K562 (cell line): ENCODE measurements at regions not wholly inside any gene's neighbourhood (a gene's known extent, or its start where the extent isn't known, plus 50 kb on each side); places are given as distances from the start of the nearest gene placed in this dataset.

Source experiments
- DMBX1 ChIP-seq: fragments of 250-450 bp; sonication (Bioruptor Pico); IDR thresholded peaks from 2 replicates; pipeline ENCODE4 v1.8.0; 2022; ENCODE audit warnings: inconsistent platforms, mild to moderate bottlenecking, moderate library complexity, borderline replicate concordance
- FIP1L1 ChIP-seq: fragments of 200-400 bp; formaldehyde crosslinking; IDR thresholded peaks from 2 replicates; pipeline ENCODE4 v1.6.1; 2018; ENCODE audit warnings: mild to moderate bottlenecking, low read depth, low read length; ENCODE audit not compliant: poor library complexity, severe bottlenecking
- HMG20A ChIP-seq: fragments of 450-650 bp; formaldehyde crosslinking; conservative IDR thresholded peaks from 2 replicates; pipeline ENCODE4 v1.4.0; 2020; ENCODE audit warnings: mild to moderate bottlenecking, mixed read lengths
- L3MBTL2 ChIP-seq: fragments of 450-650 bp; IDR thresholded peaks from 2 replicates; pipeline ENCODE4 v1.6.1; 2016; ENCODE audit warnings: mild to moderate bottlenecking, moderate library complexity
- MTF1 ChIP-seq: fragments of 250-450 bp; sonication (Bioruptor Pico); IDR thresholded peaks from 2 replicates; pipeline ENCODE4 v1.9.0; 2021; ENCODE audit warnings: moderate library complexity, mild to moderate bottlenecking, inconsistent platforms, borderline replicate concordance
- PCBP1 ChIP-seq: fragments of 200-400 bp; formaldehyde crosslinking; IDR thresholded peaks from 2 replicates; pipeline ENCODE4 v1.6.1; 2018; ENCODE audit warnings: mild to moderate bottlenecking, low read depth, low read length; ENCODE audit not compliant: poor library complexity, severe bottlenecking
- RBM34 ChIP-seq: fragments of 200-400 bp; formaldehyde crosslinking; IDR thresholded peaks from 2 replicates; pipeline ENCODE4 v1.6.1; 2018; ENCODE audit warnings: low read length, borderline replicate concordance; ENCODE audit not compliant: insufficient read depth
- ZNF175 ChIP-seq: fragments of 200-800 bp; sonication (Bioruptor generic); IDR thresholded peaks from 2 replicates; pipeline ENCODE4 v1.6.1; 2016; ENCODE audit warnings: low read depth, mild to moderate bottlenecking, missing genetic modification characterization, missing compliant biosample characterization
- TF ChIP-seq, protein P1 (sequence below): fragments of 450-650 bp; conservative IDR thresholded peaks from 2 replicates; pipeline ENCODE4 v1.6.1; 2016; ENCODE audit warnings: missing genetic modification characterization, low read depth, mild to moderate bottlenecking, control low read depth, missing compliant biosample characterization
- TF ChIP-seq, protein P2 (sequence below): IDR thresholded peaks from 2 replicates; pipeline ENCODE4 v1.6.1; 2011; ENCODE audit warnings: borderline replicate concordance, low read depth, mild to moderate bottlenecking, moderate library complexity, low read length; ENCODE audit not compliant: insufficient read depth, poor library complexity, severe bottlenecking

DNA sequence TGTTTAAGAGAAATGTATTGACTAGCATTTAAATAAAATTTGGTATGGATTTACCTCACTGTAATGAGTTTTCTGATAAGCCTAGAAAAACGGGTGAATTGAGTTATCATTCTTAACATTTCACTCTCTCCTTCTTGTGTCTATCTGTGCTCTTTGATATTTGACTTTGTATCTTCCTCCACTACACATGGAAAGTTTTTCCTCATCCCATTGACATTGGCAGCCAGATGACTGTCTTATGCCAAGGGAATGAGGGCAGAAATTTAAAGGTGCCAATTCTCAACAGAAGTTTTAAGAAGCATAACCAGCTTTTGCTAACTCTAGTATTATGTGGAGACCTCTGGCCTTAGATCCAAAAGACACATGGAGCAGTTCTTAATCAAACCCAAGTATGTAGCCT is 376.6 kb downstream of the DSEL start (continued):
- TF ChIP-seq, protein P1, sequence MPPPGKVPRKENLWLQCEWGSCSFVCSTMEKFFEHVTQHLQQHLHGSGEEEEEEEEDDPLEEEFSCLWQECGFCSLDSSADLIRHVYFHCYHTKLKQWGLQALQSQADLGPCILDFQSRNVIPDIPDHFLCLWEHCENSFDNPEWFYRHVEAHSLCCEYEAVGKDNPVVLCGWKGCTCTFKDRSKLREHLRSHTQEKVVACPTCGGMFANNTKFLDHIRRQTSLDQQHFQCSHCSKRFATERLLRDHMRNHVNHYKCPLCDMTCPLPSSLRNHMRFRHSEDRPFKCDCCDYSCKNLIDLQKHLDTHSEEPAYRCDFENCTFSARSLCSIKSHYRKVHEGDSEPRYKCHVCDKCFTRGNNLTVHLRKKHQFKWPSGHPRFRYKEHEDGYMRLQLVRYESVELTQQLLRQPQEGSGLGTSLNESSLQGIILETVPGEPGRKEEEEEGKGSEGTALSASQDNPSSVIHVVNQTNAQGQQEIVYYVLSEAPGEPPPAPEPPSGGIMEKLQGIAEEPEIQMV, result no peak
- no peak for TF ChIP-seq L3MBTL2
- no peak for TF ChIP-seq DMBX1 (CRISPR knock-in tag)
- TF ChIP-seq, protein P2, sequence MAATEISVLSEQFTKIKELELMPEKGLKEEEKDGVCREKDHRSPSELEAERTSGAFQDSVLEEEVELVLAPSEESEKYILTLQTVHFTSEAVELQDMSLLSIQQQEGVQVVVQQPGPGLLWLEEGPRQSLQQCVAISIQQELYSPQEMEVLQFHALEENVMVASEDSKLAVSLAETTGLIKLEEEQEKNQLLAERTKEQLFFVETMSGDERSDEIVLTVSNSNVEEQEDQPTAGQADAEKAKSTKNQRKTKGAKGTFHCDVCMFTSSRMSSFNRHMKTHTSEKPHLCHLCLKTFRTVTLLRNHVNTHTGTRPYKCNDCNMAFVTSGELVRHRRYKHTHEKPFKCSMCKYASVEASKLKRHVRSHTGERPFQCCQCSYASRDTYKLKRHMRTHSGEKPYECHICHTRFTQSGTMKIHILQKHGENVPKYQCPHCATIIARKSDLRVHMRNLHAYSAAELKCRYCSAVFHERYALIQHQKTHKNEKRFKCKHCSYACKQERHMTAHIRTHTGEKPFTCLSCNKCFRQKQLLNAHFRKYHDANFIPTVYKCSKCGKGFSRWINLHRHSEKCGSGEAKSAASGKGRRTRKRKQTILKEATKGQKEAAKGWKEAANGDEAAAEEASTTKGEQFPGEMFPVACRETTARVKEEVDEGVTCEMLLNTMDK, result no peak
- no peak for TF ChIP-seq MTF1 (CRISPR knock-in tag)
- TF ChIP-seq PCBP1, result no peak
- no peak for TF ChIP-seq RBM34
- no peak for TF ChIP-seq ZNF175 (CRISPR knock-in tag)
- TF ChIP-seq HMG20A, result no peak
- TF ChIP-seq FIP1L1, result no peak
